ENCODE measurements at regions not wholly inside any gene's neighbourhood (a gene's known extent, or its start where the extent isn't known, plus 50 kb on each side); places are given as distances from the start of the nearest gene placed in this dataset.
"Not testable (repeated sequence)": the region's sequence is repeated elsewhere in the genome, so short reads cannot be mapped to it uniquely, and the experiment has no call there.

- Mint-ChIP-seq H3K4me3 (no peak overlapping the region), H3K9me3 (no peaks in the 10 kb centered on the region), H3K27ac (no peak overlapping the region), H3K36me3 (no peaks in the 10 kb centered on the region), H3K4me1 (ENCODE audit: low read depth) (no peaks in the 10 kb centered on the region), H3K27me3 (peaks cover 3% of the 10 kb centered on the region)
- POLR2A ChIA-PET, result no interaction called here
- CTCF ChIA-PET, result no interaction called here
- intact Hi-C loops (cut with micrococcal nuclease), result no loop called here
- DNase-seq, result no peak
Measured at GRCh38 chr12:82300611-82301010, 57.6 kb downstream of the CCDC59 start.

GRCh38 chr12:82299319-82300025 lies 58.7 kb downstream of the CCDC59 start:
- CTCF ChIA-PET, result no interaction called here
- POLR2A ChIA-PET, result no interaction called here
- Mint-ChIP-seq H3K9me3 (no peaks in the 10 kb centered on the region), H3K27me3 (peaks cover 3% of the 10 kb centered on the region), H3K36me3 (no peaks in the 10 kb centered on the region), H3K27ac (no peak overlapping the region), H3K4me3 (no peak overlapping the region), H3K4me1 (ENCODE audit: low read depth) (no peaks in the 10 kb centered on the region)
- DNase-seq, result no peak
- intact Hi-C loops (cut with micrococcal nuclease), result no loop called here

- POLR2A ChIA-PET, result no interaction called here
Measured at GRCh38 chr12:82290415-82290814, 67.8 kb downstream of the CCDC59 start.

GRCh38 chr12:82281335-82281734 lies 76.9 kb downstream of the CCDC59 start:
- intact Hi-C loops (cut with micrococcal nuclease); H3K4me3 Mint-ChIP-seq; H3K4me1 Mint-ChIP-seq (ENCODE audit: low read depth); H3K36me3 Mint-ChIP-seq; CTCF ChIA-PET; H3K27me3 Mint-ChIP-seq; POLR2A ChIA-PET; DNase-seq; H3K27ac Mint-ChIP-seq: not testable (repeated sequence)
- peaks cover 18% of the 10 kb centered on the region for H3K9me3 Mint-ChIP-seq

More at GRCh38 chr12:82290415-82290814, 67.8 kb downstream of the CCDC59 start:
- Mint-ChIP-seq H3K27ac (no peak overlapping the region), H3K9me3 (no peaks in the 10 kb centered on the region), H3K4me3 (no peak overlapping the region), H3K4me1 (ENCODE audit: low read depth) (no peaks in the 10 kb centered on the region), H3K27me3 (peaks cover 3% of the 10 kb centered on the region), H3K36me3 (no peaks in the 10 kb centered on the region)
- CTCF ChIA-PET, result no interaction called here
- no peak for DNase-seq
- intact Hi-C loops (cut with micrococcal nuclease), result no loop called here

- Mint-ChIP-seq H3K27me3 (no peaks in the 10 kb centered on the region), H3K27ac (no peak overlapping the region), H3K4me1 (ENCODE audit: low read depth) (no peaks in the 10 kb centered on the region), H3K4me3 (no peak overlapping the region), H3K9me3 (peaks cover 18% of the 10 kb centered on the region), H3K36me3 (no peaks in the 10 kb centered on the region)
- CTCF ChIA-PET, result no interaction called here
- POLR2A ChIA-PET, result interaction anchor here (0.6 kb wide), 1 partner anchor 56 kb away, joined by 3 read pairs; no protein-coding TSS in a partner anchor
- no peak for DNase-seq
- intact Hi-C loops (cut with micrococcal nuclease), result no loop called here
Measured at GRCh38 chr12:82279536-82280058, 78.6 kb downstream of the CCDC59 start.

- ChIA-PET POLR2A (no interaction called here), CTCF (no interaction called here)
- Mint-ChIP-seq H3K4me3 (no peak overlapping the region), H3K4me1 (ENCODE audit: low read depth) (no peaks in the 10 kb centered on the region), H3K36me3 (no peaks in the 10 kb centered on the region), H3K27ac (no peak overlapping the region), H3K9me3 (peaks cover 18% of the 10 kb centered on the region), H3K27me3 (no peaks in the 10 kb centered on the region)
- DNase-seq, result no peak
- intact Hi-C loops (cut with micrococcal nuclease), result no loop called here
Measured at GRCh38 chr12:82277582-82277981, 80.6 kb downstream of the CCDC59 start.

- Mint-ChIP-seq H3K4me3 (no peak overlapping the region), H3K27ac (no peak overlapping the region), H3K4me1 (ENCODE audit: low read depth) (no peaks in the 10 kb centered on the region), H3K27me3 (no peaks in the 10 kb centered on the region), H3K9me3 (peaks cover 3% of the 10 kb centered on the region), H3K36me3 (no peaks in the 10 kb centered on the region)
- ChIA-PET CTCF (no interaction called here), POLR2A (no interaction called here)
- no peak for DNase-seq
- intact Hi-C loops (cut with micrococcal nuclease), result no loop called here
Measured at GRCh38 chr12:82242729-82243128, 115.5 kb downstream of the CCDC59 start.

- CTCF ChIA-PET, result no interaction called here
- DNase-seq, result no peak
- no peaks in the 10 kb centered on the region for H3K36me3 Mint-ChIP-seq
- POLR2A ChIA-PET, result no interaction called here
- H3K27me3 Mint-ChIP-seq, result no peaks in the 10 kb centered on the region
- H3K4me3 Mint-ChIP-seq, result no peak overlapping the region
- no peak overlapping the region for H3K27ac Mint-ChIP-seq
- intact Hi-C loops (cut with micrococcal nuclease), result no loop called here
- H3K9me3 Mint-ChIP-seq, result no peaks in the 10 kb centered on the region
- no peaks in the 10 kb centered on the region for H3K4me1 Mint-ChIP-seq (ENCODE audit: low read depth)
Measured at GRCh38 chr12:82225871-82226270, 132.3 kb downstream of the CCDC59 start.

- intact Hi-C loops (cut with micrococcal nuclease), result no loop called here
- Mint-ChIP-seq H3K9me3 (no peaks in the 10 kb centered on the region), H3K36me3 (no peaks in the 10 kb centered on the region), H3K4me1 (ENCODE audit: low read depth) (no peaks in the 10 kb centered on the region), H3K4me3 (no peak overlapping the region), H3K27me3 (no peaks in the 10 kb centered on the region), H3K27ac (no peak overlapping the region)
- ChIA-PET CTCF (no interaction called here), POLR2A (no interaction called here)
- no peak for DNase-seq
Measured at GRCh38 chr12:82223426-82223825, 134.8 kb downstream of the CCDC59 start.

- no peaks in the 10 kb centered on the region for H3K4me1 Mint-ChIP-seq (ENCODE audit: low read depth)
- no peak overlapping the region for H3K27ac Mint-ChIP-seq
- DNase-seq, result no peak
- intact Hi-C loops (cut with micrococcal nuclease), result no loop called here
- POLR2A ChIA-PET, result no interaction called here
- H3K36me3 Mint-ChIP-seq, result no peaks in the 10 kb centered on the region
- H3K4me3 Mint-ChIP-seq, result no peak overlapping the region
- H3K27me3 Mint-ChIP-seq, result no peaks in the 10 kb centered on the region
- H3K9me3 Mint-ChIP-seq, result peaks cover 8% of the 10 kb centered on the region
- CTCF ChIA-PET, result no interaction called here
Measured at GRCh38 chr12:82216475-82216874, 141.7 kb downstream of the CCDC59 start.

- Mint-ChIP-seq H3K9me3 (peaks cover 10% of the 10 kb centered on the region), H3K27ac (no peak overlapping the region), H3K27me3 (no peaks in the 10 kb centered on the region), H3K4me1 (ENCODE audit: low read depth) (no peaks in the 10 kb centered on the region), H3K4me3 (no peak overlapping the region), H3K36me3 (no peaks in the 10 kb centered on the region)
- no peak for DNase-seq
- intact Hi-C loops (cut with micrococcal nuclease), result no loop called here
- POLR2A ChIA-PET, result no interaction called here
- CTCF ChIA-PET, result no interaction called here
Measured at GRCh38 chr12:82213761-82214160, 144.4 kb downstream of the CCDC59 start.

GRCh38 chr12:82210882-82211281 lies 147.3 kb downstream of the CCDC59 start:
- H3K9me3 Mint-ChIP-seq, result peaks cover 7% of the 10 kb centered on the region
- intact Hi-C loops (cut with micrococcal nuclease), result no loop called here
- H3K4me3 Mint-ChIP-seq, result no peak overlapping the region
- no peaks in the 10 kb centered on the region for H3K4me1 Mint-ChIP-seq (ENCODE audit: low read depth)
- no peaks in the 10 kb centered on the region for H3K27me3 Mint-ChIP-seq
- ChIA-PET CTCF (no interaction called here), POLR2A (no interaction called here)
- no peak for DNase-seq
- no peaks in the 10 kb centered on the region for H3K36me3 Mint-ChIP-seq
- no peak overlapping the region for H3K27ac Mint-ChIP-seq

- no peak for DNase-seq
- Mint-ChIP-seq H3K9me3 (peaks cover 6% of the 10 kb centered on the region), H3K4me1 (ENCODE audit: low read depth) (no peaks in the 10 kb centered on the region), H3K27me3 (no peaks in the 10 kb centered on the region), H3K4me3 (no peak overlapping the region), H3K36me3 (no peaks in the 10 kb centered on the region), H3K27ac (no peak overlapping the region)
- CTCF ChIA-PET, result no interaction called here
- POLR2A ChIA-PET, result no interaction called here
- intact Hi-C loops (cut with micrococcal nuclease), result no loop called here
Measured at GRCh38 chr12:82209533-82209932, 148.7 kb downstream of the CCDC59 start.

All from activated CD4-positive, alpha-beta memory T cell treated with anti-CD3 and anti-CD28 coated beads for 36 hours (primary cell).